AG04449 (cell line): ENCODE measurements at regions not wholly inside any gene's neighbourhood (a gene's known extent, or its start where the extent isn't known, plus 50 kb on each side); places are given as distances from the start of the nearest gene placed in this dataset.

ENCODE experiments used
- CTCF ChIA-PET: fragments of 350-600 bp; formaldehyde crosslinking; extraction: SDS; loops from one replicate; lab custom pipeline; 2021; ENCODE audit warnings: antibody characterized with exemption; lab: Yijun Ruan, JAX
- POLR2A ChIA-PET: fragments of 400-600, 350-600 bp; formaldehyde crosslinking; extraction: SDS; loops from one replicate; lab custom pipeline; 2020; ENCODE audit warnings: antibody characterized with exemption, inconsistent platforms; lab: Yijun Ruan, JAX
- DNase-seq: peaks from one replicate; pipeline ENCODE4 v3.0.0-alpha.2; 2010; ENCODE audit warnings: low read depth, low spot score
- H3K4me3 ChIP-seq: 2 replicates; pipeline ENCODE4 v1.5.1; 2011; ENCODE audit warnings: low read depth, mild to moderate bottlenecking, control low read depth, low read length
- TF ChIP-seq, protein P1 (sequence below): IDR thresholded peaks from one replicate; pipeline ENCODE4 v1.5.1; 2011; ENCODE audit warnings: mild to moderate bottlenecking, moderate library complexity, low read length, control low read depth, inconsistent platforms; ENCODE audit not compliant: insufficient read depth; ENCODE audit errors: missing control alignments

DNA sequence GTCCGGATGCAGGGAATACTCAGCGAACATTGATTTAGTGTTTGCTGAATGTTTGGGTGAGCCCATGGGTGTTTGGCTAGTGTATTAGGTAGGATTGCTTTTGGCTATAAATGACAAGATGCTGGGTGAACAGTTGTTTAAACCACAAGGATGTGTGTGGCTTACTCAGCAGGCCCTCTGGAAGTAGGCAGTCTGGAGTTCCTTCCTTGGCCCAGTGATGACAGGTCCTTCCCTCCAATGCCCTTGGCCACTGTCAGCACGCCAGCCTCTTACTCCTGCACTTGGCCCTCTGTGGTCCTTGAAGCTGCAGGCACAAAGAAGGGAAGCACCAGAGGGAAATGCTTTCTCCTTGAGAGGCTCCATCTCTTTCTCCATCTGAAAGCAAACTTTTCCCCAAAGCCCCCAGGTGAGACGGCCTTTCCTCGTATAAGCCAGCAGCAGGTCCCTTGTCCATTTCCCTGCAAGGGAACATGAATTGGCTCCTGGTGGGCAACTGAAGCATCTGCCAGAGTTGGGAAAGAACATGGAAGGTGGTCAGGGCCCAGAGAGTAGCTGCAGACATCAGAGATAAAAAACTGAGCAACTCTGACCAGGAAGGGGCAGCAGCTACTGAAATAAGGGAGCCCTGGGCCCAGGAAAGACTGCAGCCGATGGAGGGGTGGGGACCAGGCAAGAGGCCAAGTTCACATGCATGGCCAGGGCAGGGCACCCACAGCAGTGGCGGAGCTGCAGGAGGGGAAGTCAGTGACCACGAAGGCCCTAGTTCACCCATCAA, 105.0 kb downstream of the TPRA1 start:
- ChIA-PET POLR2A (no interaction called here), CTCF (no interaction called here)
- TF ChIP-seq, protein P1, sequence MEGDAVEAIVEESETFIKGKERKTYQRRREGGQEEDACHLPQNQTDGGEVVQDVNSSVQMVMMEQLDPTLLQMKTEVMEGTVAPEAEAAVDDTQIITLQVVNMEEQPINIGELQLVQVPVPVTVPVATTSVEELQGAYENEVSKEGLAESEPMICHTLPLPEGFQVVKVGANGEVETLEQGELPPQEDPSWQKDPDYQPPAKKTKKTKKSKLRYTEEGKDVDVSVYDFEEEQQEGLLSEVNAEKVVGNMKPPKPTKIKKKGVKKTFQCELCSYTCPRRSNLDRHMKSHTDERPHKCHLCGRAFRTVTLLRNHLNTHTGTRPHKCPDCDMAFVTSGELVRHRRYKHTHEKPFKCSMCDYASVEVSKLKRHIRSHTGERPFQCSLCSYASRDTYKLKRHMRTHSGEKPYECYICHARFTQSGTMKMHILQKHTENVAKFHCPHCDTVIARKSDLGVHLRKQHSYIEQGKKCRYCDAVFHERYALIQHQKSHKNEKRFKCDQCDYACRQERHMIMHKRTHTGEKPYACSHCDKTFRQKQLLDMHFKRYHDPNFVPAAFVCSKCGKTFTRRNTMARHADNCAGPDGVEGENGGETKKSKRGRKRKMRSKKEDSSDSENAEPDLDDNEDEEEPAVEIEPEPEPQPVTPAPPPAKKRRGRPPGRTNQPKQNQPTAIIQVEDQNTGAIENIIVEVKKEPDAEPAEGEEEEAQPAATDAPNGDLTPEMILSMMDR, result no peak
- DNase-seq, result no peak
- H3K4me3 ChIP-seq, result no peak overlapping the region

DNA sequence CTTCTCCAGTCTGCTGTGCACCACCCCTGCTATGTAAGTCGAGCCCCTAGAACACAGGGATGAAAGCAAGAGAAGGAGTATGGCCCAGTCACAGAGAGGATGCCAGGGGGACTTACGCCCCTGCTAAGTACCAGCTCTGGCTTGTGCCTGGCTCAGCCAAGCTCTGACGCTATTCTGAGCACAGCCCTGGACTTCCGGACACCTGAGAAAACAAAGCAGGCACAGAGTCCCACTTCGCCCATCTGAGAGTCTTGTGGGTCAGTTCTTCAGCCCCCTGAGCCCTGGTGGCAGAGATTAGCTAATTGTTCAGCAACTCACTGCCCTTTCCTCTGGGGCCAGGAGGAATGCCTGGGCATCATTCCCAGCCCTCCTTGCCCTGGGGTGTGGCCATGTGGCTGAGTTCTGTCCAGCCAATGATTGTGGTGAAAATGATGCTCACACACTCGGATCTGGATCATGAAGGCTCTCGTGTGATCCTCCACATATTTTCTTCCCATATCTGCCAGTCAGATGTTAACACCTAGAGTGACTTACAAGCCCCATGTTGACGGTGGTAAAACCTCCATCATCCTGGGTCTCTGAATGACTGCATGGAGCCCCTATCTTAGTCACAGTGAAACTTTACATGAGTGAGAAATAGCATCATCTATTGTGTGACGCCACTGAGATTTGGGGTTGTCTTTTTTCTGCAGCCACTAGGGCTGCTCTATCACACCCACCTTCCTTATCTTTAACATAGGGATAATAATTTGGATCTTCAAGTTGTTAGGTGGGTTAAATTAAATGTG, 105.7 kb downstream of the TPRA1 start:
- CTCF ChIA-PET, result no interaction called here
- TF ChIP-seq, protein P1, result no peak
- DNase-seq, result no peak
- POLR2A ChIA-PET, result no interaction called here
- H3K4me3 ChIP-seq, result no peak overlapping the region

DNA sequence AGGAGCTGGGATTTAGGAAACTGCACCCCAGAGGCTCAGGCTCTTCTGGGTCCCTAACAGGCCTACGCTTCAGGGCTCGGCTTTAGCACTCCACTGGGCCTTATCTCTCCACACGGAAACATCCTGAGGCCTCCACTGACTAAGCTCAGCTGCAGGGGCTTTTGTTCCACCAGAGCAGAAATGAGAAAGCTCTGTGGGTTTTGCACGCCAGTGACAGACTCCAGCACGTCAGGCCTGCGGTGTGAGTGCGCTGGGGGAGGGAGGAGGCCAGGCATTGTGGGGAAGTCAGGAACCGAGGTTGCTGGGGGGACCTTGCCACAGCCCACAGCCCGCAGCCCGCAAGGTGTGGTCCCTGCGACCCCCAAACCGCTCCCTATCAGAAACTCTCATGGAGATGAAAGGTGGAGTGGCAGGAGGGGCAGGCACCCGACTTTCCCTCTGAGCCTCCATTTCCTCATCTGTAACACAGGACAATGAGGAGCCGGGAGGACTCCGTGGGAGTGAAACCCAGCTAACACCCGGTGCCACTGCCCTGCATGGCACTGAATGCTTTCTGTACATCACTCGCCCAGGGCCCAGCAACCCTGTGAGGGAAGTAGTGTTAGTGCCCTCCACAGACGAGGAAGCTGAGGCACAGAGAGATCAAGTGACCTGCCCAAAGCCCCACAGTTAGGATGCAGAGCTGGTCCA, 106.5 kb downstream of the TPRA1 start:
- ChIA-PET CTCF (interaction anchor here (1.0 kb wide), 1 partner anchor 63 kb away, joined by 3 read pairs; no protein-coding TSS in a partner anchor), POLR2A (no interaction called here)
- H3K4me3 ChIP-seq, result no peak overlapping the region
- TF ChIP-seq, protein P1, result no peak
- DNase-seq, result no peak

DNA sequence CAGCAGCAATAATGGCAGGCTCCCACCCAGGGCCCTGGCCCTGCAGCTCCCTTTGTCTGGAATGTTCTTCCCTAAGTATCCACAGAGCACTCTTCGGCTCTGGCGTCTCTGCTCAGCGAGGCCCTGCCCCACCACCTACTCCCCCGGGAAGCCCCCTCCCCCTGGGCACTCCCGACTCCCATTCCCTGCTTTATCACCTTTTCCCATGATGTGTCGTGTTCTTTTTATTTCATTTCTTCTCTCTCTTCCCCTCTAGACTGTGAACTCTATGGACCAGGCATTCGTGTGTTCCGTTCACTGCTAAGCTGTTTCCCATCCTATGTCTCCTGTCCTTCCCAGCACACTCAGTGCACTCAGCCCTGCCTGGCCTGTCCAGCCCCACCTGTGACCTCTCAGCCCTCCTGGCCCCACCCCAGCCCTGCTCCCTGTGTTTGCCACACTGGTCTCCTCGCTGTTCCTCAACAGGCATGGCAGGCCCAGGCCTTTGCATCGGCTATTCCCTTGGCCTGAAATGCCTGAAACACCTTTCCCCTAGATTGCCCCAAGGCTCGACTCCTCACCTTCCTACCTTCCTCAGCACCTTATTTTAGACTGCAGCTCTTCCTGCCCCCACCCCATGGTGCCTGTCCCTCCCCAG, 107.4 kb downstream of the TPRA1 start:
- no peak for DNase-seq
- H3K4me3 ChIP-seq, result no peak overlapping the region
- CTCF ChIA-PET, result interaction anchor here (1.0 to 1.3 kb wide), 2 partner anchors 27 to 64 kb away, joined by 3 read pairs; no protein-coding TSS in a partner anchor
- TF ChIP-seq, protein P1, result no peak
- POLR2A ChIA-PET, result no interaction called here

DNA sequence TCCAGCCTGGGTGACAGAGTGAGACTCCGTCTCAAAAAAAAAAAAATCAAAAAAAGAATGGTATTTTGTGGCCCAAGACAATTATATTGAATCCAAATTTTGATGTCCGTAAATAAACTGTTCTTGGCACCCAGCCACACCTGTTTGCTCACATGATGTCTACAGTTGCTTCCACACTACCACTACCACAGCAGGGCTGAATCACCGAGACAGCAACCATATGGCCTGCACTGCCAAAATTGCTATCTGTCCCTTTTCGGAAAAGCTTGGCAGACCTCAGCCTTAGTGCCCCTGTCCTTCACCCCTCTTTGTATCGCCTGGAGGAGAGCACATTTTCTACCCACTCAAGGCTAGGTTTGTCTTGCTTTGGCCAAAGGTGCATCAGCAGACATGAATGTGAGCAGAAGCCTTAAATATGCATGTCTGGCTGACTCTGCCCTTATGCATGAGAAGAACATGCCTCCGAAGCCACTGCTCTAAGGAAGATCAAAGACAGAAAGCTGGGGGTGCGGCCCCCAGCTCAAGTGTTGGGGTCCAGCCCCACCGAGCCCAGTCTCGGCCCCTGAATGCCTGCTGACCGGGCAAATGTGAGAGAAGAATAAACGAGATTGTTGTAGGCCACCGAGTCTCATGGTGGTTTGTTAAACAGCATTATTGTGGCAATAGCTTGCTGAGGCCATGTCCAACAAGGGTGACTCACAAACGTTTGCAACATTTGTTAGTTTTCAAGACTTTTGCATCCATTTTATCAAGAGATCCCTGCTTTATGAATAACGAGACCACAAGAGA, 108.1 kb downstream of the TPRA1 start:
- H3K4me3 ChIP-seq, result no peak overlapping the region
- POLR2A ChIA-PET, result no interaction called here
- CTCF ChIA-PET, result interaction anchor here (1.1 to 1.3 kb wide), 2 partner anchors 27 to 28 kb away, joined by 3 read pairs; no protein-coding TSS in a partner anchor
- DNase-seq, result no peak
- TF ChIP-seq, protein P1, result no peak
